ENCODE measurements at regions not wholly inside any gene's neighbourhood (a gene's known extent, or its start where the extent isn't known, plus 50 kb on each side); places are given as distances from the start of the nearest gene placed in this dataset.

DNA sequence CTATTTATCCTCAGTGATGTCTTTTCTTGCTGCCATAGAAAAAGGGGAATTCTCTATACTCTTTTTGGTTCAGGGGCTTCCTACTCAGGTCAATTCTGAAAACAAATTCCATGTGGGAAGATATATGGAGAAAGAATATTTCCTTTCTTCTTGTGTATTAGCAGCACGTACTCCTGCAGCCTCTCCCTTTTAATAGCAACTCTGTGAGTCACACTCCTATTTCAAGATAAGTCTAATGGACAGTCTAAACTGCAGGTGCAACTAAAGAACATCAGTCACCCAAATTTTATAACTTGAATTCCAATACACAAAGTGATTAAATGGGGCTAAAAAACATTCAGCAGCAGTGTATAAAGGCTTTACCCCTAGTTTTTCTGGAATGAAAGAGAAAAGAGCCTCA, 942.2 kb downstream of the CNTNAP5 start:
- no peak overlapping the region for H3K27ac Mint-ChIP-seq (ENCODE audit: unreplicated experiment)
- peaks cover 23% of the 10 kb centered on the region for H3K9me3 Mint-ChIP-seq (ENCODE audit: unreplicated experiment)
- H3K27me3 Mint-ChIP-seq (ENCODE audit: unreplicated experiment): no peaks in the 10 kb centered on the region
- TF ChIP-seq, protein P1, sequence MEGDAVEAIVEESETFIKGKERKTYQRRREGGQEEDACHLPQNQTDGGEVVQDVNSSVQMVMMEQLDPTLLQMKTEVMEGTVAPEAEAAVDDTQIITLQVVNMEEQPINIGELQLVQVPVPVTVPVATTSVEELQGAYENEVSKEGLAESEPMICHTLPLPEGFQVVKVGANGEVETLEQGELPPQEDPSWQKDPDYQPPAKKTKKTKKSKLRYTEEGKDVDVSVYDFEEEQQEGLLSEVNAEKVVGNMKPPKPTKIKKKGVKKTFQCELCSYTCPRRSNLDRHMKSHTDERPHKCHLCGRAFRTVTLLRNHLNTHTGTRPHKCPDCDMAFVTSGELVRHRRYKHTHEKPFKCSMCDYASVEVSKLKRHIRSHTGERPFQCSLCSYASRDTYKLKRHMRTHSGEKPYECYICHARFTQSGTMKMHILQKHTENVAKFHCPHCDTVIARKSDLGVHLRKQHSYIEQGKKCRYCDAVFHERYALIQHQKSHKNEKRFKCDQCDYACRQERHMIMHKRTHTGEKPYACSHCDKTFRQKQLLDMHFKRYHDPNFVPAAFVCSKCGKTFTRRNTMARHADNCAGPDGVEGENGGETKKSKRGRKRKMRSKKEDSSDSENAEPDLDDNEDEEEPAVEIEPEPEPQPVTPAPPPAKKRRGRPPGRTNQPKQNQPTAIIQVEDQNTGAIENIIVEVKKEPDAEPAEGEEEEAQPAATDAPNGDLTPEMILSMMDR (IDR thresholded peaks at IDR 0.05): no peak
- no peak overlapping the region for H3K4me3 Mint-ChIP-seq (ENCODE audit: unreplicated experiment)
- DNase-seq (ENCODE audit: extremely low spot score, unreplicated experiment): no peak
- no peaks in the 10 kb centered on the region for H3K36me3 Mint-ChIP-seq (ENCODE audit: unreplicated experiment)
- H3K4me1 Mint-ChIP-seq (ENCODE audit: unreplicated experiment): no peaks in the 10 kb centered on the region

DNA sequence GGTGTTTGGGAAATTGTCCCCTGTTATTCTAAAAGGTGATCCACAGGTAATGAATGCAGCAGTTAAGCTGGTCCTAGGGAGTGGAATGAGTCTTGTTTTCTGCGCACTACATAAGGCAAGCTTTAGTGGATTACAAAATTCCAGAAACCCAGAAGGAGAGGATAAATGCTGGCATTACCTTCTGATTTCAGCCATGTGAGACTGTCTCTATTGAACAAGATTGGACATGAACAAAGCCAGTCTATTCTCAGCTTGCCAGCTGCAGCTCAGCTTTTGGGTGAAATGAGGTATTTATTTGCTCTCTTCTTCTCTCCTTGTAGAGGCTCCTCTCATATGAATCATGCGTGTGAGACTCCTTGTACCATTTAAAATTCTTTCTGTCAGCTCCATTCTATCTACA, 944.9 kb downstream of the CNTNAP5 start:
- Mint-ChIP-seq H3K27ac (ENCODE audit: unreplicated experiment) (no peak overlapping the region), H3K9me3 (ENCODE audit: unreplicated experiment) (peaks cover 37% of the 10 kb centered on the region), H3K36me3 (ENCODE audit: unreplicated experiment) (no peaks in the 10 kb centered on the region), H3K4me1 (ENCODE audit: unreplicated experiment) (no peaks in the 10 kb centered on the region), H3K4me3 (ENCODE audit: unreplicated experiment) (no peak overlapping the region), H3K27me3 (ENCODE audit: unreplicated experiment) (no peaks in the 10 kb centered on the region)
- DNase-seq (ENCODE audit: extremely low spot score, unreplicated experiment): no peak
- TF ChIP-seq, protein P1 (IDR thresholded peaks at IDR 0.05): no peak

GRCh38 chr2:124973396-124973795, 948.3 kb downstream of the CNTNAP5 start:
- no peaks in the 10 kb centered on the region for H3K4me1 Mint-ChIP-seq (ENCODE audit: unreplicated experiment)

GRCh38 chr2:124975224-124975623, 950.1 kb downstream of the CNTNAP5 start:
- Mint-ChIP-seq H3K4me1 (ENCODE audit: unreplicated experiment) (no peaks in the 10 kb centered on the region), H3K36me3 (ENCODE audit: unreplicated experiment) (no peaks in the 10 kb centered on the region), H3K4me3 (ENCODE audit: unreplicated experiment) (no peak overlapping the region), H3K27me3 (ENCODE audit: unreplicated experiment) (no peaks in the 10 kb centered on the region), H3K9me3 (ENCODE audit: unreplicated experiment) (peaks cover 48% of the 10 kb centered on the region), H3K27ac (ENCODE audit: unreplicated experiment) (no peak overlapping the region)
- TF ChIP-seq, protein P1 (IDR thresholded peaks at IDR 0.05): no peak
- no peak for DNase-seq (ENCODE audit: extremely low spot score, unreplicated experiment)

More at GRCh38 chr2:124973396-124973795, 948.3 kb downstream of the CNTNAP5 start:
- Mint-ChIP-seq H3K27ac (ENCODE audit: unreplicated experiment) (no peak overlapping the region), H3K9me3 (ENCODE audit: unreplicated experiment) (peaks cover 49% of the 10 kb centered on the region), H3K36me3 (ENCODE audit: unreplicated experiment) (no peaks in the 10 kb centered on the region), H3K4me3 (ENCODE audit: unreplicated experiment) (no peak overlapping the region), H3K27me3 (ENCODE audit: unreplicated experiment) (no peaks in the 10 kb centered on the region)
- no peak for DNase-seq (ENCODE audit: extremely low spot score, unreplicated experiment)
- TF ChIP-seq, protein P1 (IDR thresholded peaks at IDR 0.05): no peak

DNA sequence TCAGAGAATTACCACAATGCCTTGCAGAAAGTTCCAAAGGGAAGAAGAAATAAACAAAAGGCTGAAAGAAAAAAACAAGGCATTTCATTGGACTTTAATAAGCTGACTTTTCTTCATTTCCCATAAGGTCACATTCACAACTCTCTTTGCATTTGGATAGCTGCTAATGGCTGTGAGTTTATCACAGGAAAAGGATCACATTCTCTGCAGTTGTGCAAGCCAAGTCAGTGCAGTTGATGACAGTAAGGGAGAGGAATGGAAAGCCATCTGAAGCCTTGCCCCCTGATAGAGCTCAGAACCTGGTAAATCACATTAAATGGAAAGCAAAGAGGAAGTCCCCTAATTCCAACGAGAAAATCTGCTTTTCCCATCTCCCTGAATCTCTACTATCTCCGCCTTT, 950.6 kb downstream of the CNTNAP5 start:
- H3K9me3 Mint-ChIP-seq (ENCODE audit: unreplicated experiment): peaks cover 45% of the 10 kb centered on the region
- no peaks in the 10 kb centered on the region for H3K36me3 Mint-ChIP-seq (ENCODE audit: unreplicated experiment)
- no peak overlapping the region for H3K4me3 Mint-ChIP-seq (ENCODE audit: unreplicated experiment)
- H3K4me1 Mint-ChIP-seq (ENCODE audit: unreplicated experiment): no peaks in the 10 kb centered on the region
- H3K27ac Mint-ChIP-seq (ENCODE audit: unreplicated experiment): no peak overlapping the region
- DNase-seq (ENCODE audit: extremely low spot score, unreplicated experiment): no peak
- TF ChIP-seq, protein P1 (IDR thresholded peaks at IDR 0.05): no peak
- no peaks in the 10 kb centered on the region for H3K27me3 Mint-ChIP-seq (ENCODE audit: unreplicated experiment)

Data from osteocyte (in vitro differentiated cells).